Tibial artery (tissue), 4 donors: ENCODE measurements at regions not wholly inside any gene's neighbourhood (a gene's known extent, or its start where the extent isn't known, plus 50 kb on each side); places are given as distances from the start of the nearest gene placed in this dataset.

Experiments used
- DNase-seq, 2 donors: peaks; one replicate each; pipeline ENCODE4 v3.0.0-alpha.2; 2019
- H3K27ac ChIP-seq, 2 donors: fragments of 200-600 bp; sonication (generic) in 1 of 2; 1 replicate in 1 of 2; 2 replicates in 1 of 2; pipeline ENCODE4 v1.5.1; 2018 to 2019; ENCODE audit warnings: mild to moderate bottlenecking in 1 of 2
- H3K27me3 ChIP-seq, 2 donors: fragments of 200-600 bp; sonication (generic) in 1 of 2; one replicate each; pipeline versions ENCODE4 v1.5.1 to v1.6.0; 2016 to 2019
- H3K36me3 ChIP-seq, 3 donors: fragments of 200-600 bp; sonication (generic) in 2 of 3; one replicate each; pipeline ENCODE4 v1.5.1; 2016 to 2019; ENCODE audit warnings: mild to moderate bottlenecking in 2 of 3
- H3K4me1 ChIP-seq, 4 donors: fragments of 200-600 bp; sonication (generic) in 2 of 4; 1 replicate in 3 of 4; 2 replicates in 1 of 4; pipeline ENCODE4 v1.5.1; 2016 to 2019
- H3K4me3 ChIP-seq, 2 donors: fragments of 200-600 bp; sonication (generic) in 1 of 2; 1 replicate in 1 of 2; 2 replicates in 1 of 2; pipeline ENCODE4 v1.5.1; 2018 to 2019; ENCODE audit warnings: mild to moderate bottlenecking in 2 of 2
- H3K9me3 ChIP-seq, 3 donors: fragments of 200-600 bp; sonication (generic) in 1 of 3; one replicate each; pipeline ENCODE4 v1.5.1; 2016 to 2019
- intact Hi-C: fragments of 100-400 bp; cut with DNase I; formaldehyde crosslinking; loops from one replicate; pipeline ENCODE4 v1.15.0; 2023; ENCODE audit warnings: low total_unique reads
- TF ChIP-seq, protein P1 (sequence below), 2 experiments: fragments of 200-600 bp in 1 of 2; fragments of 450-650 bp in 1 of 2; IDR thresholded peaks; one replicate each; pipeline ENCODE4 v1.5.1; 2017 to 2019; ENCODE audit warnings: antibody characterized with exemption in 2 of 2, mild to moderate bottlenecking in 1 of 2, moderate library complexity in 1 of 2

DNA sequence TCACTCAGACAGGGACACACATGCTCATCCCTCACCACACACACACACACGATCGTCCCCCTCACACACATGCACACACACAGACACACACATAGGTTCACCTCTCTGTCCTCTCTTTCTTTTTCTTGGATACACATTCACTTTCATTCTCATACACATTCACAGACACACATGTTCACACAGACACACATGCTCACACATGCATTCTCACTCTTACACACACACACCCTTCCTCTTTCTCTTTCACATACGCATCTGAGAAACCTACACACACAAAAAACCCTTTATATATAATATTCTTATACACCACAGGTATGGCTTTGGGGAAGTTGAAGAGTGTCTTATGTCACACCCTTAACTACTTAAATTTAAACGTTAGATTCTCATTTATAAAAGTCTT, 248.6 kb upstream of the RUNX1 start:
- Histone ChIP-seq H3K9me3 (no peaks in the 10 kb centered on the region), H3K4me3 (no peak overlapping the region), H3K4me1 (no peaks in the 10 kb centered on the region), H3K27me3 (no peaks in the 10 kb centered on the region), H3K27ac (no peak overlapping the region), H3K36me3 (no peaks in the 10 kb centered on the region)
- TF ChIP-seq, protein P1, sequence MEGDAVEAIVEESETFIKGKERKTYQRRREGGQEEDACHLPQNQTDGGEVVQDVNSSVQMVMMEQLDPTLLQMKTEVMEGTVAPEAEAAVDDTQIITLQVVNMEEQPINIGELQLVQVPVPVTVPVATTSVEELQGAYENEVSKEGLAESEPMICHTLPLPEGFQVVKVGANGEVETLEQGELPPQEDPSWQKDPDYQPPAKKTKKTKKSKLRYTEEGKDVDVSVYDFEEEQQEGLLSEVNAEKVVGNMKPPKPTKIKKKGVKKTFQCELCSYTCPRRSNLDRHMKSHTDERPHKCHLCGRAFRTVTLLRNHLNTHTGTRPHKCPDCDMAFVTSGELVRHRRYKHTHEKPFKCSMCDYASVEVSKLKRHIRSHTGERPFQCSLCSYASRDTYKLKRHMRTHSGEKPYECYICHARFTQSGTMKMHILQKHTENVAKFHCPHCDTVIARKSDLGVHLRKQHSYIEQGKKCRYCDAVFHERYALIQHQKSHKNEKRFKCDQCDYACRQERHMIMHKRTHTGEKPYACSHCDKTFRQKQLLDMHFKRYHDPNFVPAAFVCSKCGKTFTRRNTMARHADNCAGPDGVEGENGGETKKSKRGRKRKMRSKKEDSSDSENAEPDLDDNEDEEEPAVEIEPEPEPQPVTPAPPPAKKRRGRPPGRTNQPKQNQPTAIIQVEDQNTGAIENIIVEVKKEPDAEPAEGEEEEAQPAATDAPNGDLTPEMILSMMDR (IDR thresholded peaks at IDR 0.05): no peak
- intact Hi-C loops: no loop called here
- DNase-seq: no peak

DNA sequence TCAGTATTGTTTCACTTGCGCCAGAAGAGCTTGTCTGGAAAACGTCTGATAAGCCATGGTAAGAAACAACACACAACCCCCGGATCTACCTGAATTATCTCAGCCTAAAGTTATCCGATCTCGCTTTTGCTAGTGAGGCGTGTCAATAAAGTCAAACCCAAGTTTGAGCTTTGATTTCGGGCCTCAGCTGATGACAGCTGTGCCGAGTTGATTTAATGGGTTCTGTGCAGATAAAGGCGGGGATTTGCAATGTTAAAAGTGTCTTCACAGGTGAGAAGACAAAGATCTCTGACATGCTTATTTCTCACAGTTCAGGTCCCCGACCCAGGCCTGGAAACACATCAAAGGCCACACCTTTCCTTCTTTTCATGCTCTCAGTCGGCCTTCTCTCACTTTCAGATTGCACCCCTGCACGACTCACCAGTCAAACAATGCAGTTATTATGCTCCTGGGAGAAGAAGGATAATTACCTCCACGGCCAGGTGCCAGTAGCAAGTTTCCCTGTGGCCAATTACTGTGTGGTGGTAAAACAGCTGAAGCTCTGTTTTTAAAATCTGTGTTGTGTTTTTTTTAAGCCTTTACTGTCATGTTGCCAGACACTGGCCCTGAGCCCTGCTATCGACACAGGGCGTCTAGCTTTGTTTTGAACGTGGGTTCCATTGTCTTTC, 245.3 kb upstream of the RUNX1 start:
- intact Hi-C loops: no loop called here
- no peak for DNase-seq
- TF ChIP-seq, protein P1 (IDR thresholded peaks at IDR 0.05): no peak
- H3K4me3 ChIP-seq: no peak overlapping the region
- H3K9me3 ChIP-seq: no peaks in the 10 kb centered on the region
- no peaks in the 10 kb centered on the region for H3K27me3 ChIP-seq
- no peak overlapping the region for H3K27ac ChIP-seq
- H3K4me1 ChIP-seq: no peaks in the 10 kb centered on the region
- no peaks in the 10 kb centered on the region for H3K36me3 ChIP-seq

DNA sequence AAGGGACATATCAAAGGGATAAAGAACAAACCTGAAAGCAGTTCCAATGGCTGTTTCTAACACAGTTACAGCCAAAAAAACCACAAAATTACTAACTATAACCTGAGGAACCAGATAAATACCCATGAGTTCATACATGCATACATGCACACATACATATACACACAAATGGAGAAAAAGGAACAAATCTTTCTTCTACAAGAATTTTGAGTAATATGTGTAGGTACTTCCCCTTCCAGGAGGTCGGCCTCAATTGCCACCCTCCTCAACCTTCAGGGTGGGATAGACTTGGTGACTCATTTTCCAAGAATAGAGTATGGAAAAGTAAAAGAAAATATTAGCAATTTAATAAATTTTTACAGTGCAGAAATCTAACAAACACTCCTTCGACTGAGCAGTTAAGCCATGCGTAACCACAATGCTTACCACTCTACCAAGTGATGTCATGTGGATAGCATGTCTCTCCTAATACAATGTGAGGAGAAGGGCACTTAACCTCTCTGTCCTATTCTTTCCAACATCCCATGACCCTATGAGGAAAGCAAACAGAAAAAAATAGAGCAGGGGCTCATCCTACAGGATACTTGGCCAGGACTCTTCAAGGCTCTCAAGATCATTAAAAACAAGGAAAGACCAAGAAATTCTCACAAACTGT, 243.0 kb upstream of the RUNX1 start:
- no peak for DNase-seq
- intact Hi-C loops: no loop called here
- Histone ChIP-seq H3K27ac (no peak overlapping the region), H3K4me1 (no peaks in the 10 kb centered on the region), H3K27me3 (no peaks in the 10 kb centered on the region), H3K4me3 (no peak overlapping the region), H3K9me3 (peaks cover 0 to 6% (median 4%) of the 10 kb centered on the region in 3 donors), H3K36me3 (no peaks in the 10 kb centered on the region)
- TF ChIP-seq, protein P1 (IDR thresholded peaks at IDR 0.05): no peak

DNA sequence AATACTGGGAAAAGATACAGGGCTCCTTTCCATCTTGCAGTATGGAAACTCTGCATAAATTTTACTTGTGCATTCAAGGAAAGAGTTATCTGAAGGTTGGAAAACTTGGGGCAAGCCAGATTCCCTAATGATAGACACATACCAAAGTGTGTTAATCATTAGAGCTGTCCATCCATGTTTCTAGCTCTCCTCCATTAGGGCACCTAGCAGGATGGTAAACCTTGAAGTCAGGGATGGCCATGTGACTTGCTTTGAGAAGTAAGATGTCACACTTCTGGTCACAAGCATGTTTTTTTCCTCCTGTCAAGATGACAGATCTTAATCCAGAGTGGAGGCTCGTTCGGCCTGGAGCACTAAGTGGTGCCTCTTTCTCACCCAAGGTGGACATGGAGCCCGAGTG, 241.9 kb upstream of the RUNX1 start:
- Histone ChIP-seq H3K9me3 (peaks cover 0 to 6% (median 6%) of the 10 kb centered on the region in 3 donors), H3K27ac (no peak overlapping the region), H3K4me3 (no peak overlapping the region), H3K27me3 (no peaks in the 10 kb centered on the region), H3K4me1 (no peaks in the 10 kb centered on the region), H3K36me3 (no peaks in the 10 kb centered on the region)
- intact Hi-C loops: no loop called here
- TF ChIP-seq, protein P1 (IDR thresholded peaks at IDR 0.05): no peak
- no peak for DNase-seq

DNA sequence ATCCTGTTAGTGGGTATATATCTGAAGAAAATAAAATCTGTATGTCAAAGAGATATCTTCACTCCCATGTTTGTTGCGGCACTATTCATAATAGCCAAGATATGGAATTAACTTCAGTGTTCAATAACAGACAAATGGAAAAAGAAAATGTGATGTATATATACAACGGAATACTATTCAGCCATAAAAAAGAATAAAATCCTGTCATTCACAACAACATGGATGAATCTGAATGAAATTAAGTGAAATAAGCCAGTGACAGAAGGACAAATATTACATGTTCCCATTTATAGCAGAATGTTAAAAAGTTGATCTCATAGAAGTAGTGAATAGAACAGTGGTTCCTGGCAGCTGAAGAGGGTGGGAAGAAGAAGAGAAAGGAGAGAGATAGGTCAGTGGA, 239.1 kb upstream of the RUNX1 start:
- H3K27me3 ChIP-seq: no peaks in the 10 kb centered on the region
- H3K4me3 ChIP-seq: no peak overlapping the region
- no peak for DNase-seq
- intact Hi-C loops: no loop called here
- H3K36me3 ChIP-seq: no peaks in the 10 kb centered on the region
- peaks cover 0 to 6% (median 6%) of the 10 kb centered on the region in 3 donors for H3K9me3 ChIP-seq
- H3K4me1 ChIP-seq: peaks cover 0 to 4% (median 0%) of the 10 kb centered on the region in 4 donors
- H3K27ac ChIP-seq: no peak overlapping the region
- TF ChIP-seq, protein P1 (IDR thresholded peaks at IDR 0.05): no peak
